Keratinocyte (primary cell): ENCODE measurements at regions not wholly inside any gene's neighbourhood (a gene's known extent, or its start where the extent isn't known, plus 50 kb on each side); places are given as distances from the start of the nearest gene placed in this dataset.

Source experiments
- DNase-seq: peaks from one replicate; pipeline ENCODE4 v3.0.0-alpha.2; 2011; ENCODE audit warnings: low read depth, missing footprints, low spot score
- FAIRE-seq: peaks from 2 replicates; lab custom pipeline; 2011; peaks lifted over from hg19 to GRCh38; lab: Jason Lieb, UNC
- H2AFZ ChIP-seq: 2 replicates; pipeline ENCODE4 v1.6.0; 2012; ENCODE audit warnings: low read length, control low read depth, inconsistent platforms; ENCODE audit not compliant: control insufficient read depth
- H3K27ac ChIP-seq: 2 replicates; pipeline ENCODE4 v1.5.1; 2011; ENCODE audit warnings: low read length; ENCODE audit not compliant: control insufficient read depth, insufficient read depth
- H3K27me3 ChIP-seq: 3 replicates; pipeline ENCODE4 v1.6.0; 2011; ENCODE audit warnings: low read length; ENCODE audit not compliant: control insufficient read depth, insufficient read depth; ENCODE audit errors: extremely low read depth
- H3K36me3 ChIP-seq, 2 experiments: 2 replicates in 1 of 2; 3 replicates in 1 of 2; pipeline ENCODE4 v1.5.1; 2011; ENCODE audit warnings: low read length in 2 of 2, mild to moderate bottlenecking in 1 of 2; ENCODE audit not compliant: control insufficient read depth in 2 of 2, insufficient read depth in 2 of 2; ENCODE audit errors: extremely low read depth in 1 of 2
- H3K4me1 ChIP-seq: 3 replicates; pipeline ENCODE4 v1.5.1; 2011; ENCODE audit warnings: low read length; ENCODE audit not compliant: control insufficient read depth, insufficient read depth; ENCODE audit errors: extremely low read depth
- H3K4me2 ChIP-seq: 3 replicates; pipeline ENCODE4 v1.6.0; 2011; ENCODE audit warnings: low read depth, low read length; ENCODE audit not compliant: control insufficient read depth, insufficient read depth; ENCODE audit errors: extremely low read depth
- H3K4me3 ChIP-seq, 3 experiments: fragments of 200-600 bp in 1 of 3; sonication (generic) in 1 of 3; 2 replicates in 2 of 3; 3 replicates in 1 of 3; pipeline ENCODE4 v1.5.1; 2011 to 2016; ENCODE audit warnings: low read length in 3 of 3, mild to moderate bottlenecking in 3 of 3, control low read depth in 2 of 3, inconsistent platforms in 1 of 3, low read depth in 1 of 3, mixed read lengths in 1 of 3, mixed run types in 1 of 3, moderate library complexity in 1 of 3; ENCODE audit not compliant: control insufficient read depth in 2 of 3, insufficient read depth in 2 of 3; ENCODE audit errors: extremely low read depth in 1 of 3
- H3K79me2 ChIP-seq: 2 replicates; pipeline ENCODE4 v1.6.0; 2012; ENCODE audit warnings: low read length; ENCODE audit not compliant: control insufficient read depth, insufficient read depth
- H3K9ac ChIP-seq: 3 replicates; pipeline ENCODE4 v1.6.0; 2011; ENCODE audit warnings: low read length; ENCODE audit not compliant: control insufficient read depth, insufficient read depth; ENCODE audit errors: extremely low read depth
- H3K9me1 ChIP-seq: 3 replicates; pipeline ENCODE4 v1.6.0; 2011; ENCODE audit warnings: low read length; ENCODE audit not compliant: control insufficient read depth, insufficient read depth; ENCODE audit errors: extremely low read depth
- H3K9me3 ChIP-seq: 2 replicates; pipeline ENCODE4 v1.5.1; 2012; ENCODE audit warnings: low read depth, low read length; ENCODE audit not compliant: control insufficient read depth
- H4K20me1 ChIP-seq: 3 replicates; pipeline ENCODE4 v1.6.0; 2011; ENCODE audit warnings: low read length; ENCODE audit not compliant: control insufficient read depth, insufficient read depth; ENCODE audit errors: extremely low read depth
- CTCF ChIP-seq, 3 experiments: IDR thresholded peaks in 1 of 3; conservative IDR thresholded peaks in 1 of 3; optimal IDR thresholded peaks in 1 of 3; 2 replicates in 2 of 3; 3 replicates in 1 of 3; pipeline versions ENCODE3 to v1.5.1; 2011; ENCODE audit warnings: low read length in 3 of 3, mild to moderate bottlenecking in 3 of 3, moderate library complexity in 2 of 3, control low read depth in 1 of 3, inconsistent platforms in 1 of 3; ENCODE audit not compliant: insufficient read depth in 2 of 3; ENCODE audit errors: extremely low read depth in 1 of 3
- EZH2 ChIP-seq: IDR thresholded peaks from one replicate; pipeline ENCODE4 v1.6.1; 2012; ENCODE audit warnings: inconsistent platforms, mild to moderate bottlenecking, low read length, moderate library complexity
- dilution Hi-C: fragments of 300-500 bp; cut with MboI; formaldehyde crosslinking; loops from one replicate; pipeline ENCODE4 v1.7.0; 2020; ENCODE audit warnings: low sequenced_read_pairs; ENCODE audit not compliant: extremely low pct_ligation_motif_present

DNA sequence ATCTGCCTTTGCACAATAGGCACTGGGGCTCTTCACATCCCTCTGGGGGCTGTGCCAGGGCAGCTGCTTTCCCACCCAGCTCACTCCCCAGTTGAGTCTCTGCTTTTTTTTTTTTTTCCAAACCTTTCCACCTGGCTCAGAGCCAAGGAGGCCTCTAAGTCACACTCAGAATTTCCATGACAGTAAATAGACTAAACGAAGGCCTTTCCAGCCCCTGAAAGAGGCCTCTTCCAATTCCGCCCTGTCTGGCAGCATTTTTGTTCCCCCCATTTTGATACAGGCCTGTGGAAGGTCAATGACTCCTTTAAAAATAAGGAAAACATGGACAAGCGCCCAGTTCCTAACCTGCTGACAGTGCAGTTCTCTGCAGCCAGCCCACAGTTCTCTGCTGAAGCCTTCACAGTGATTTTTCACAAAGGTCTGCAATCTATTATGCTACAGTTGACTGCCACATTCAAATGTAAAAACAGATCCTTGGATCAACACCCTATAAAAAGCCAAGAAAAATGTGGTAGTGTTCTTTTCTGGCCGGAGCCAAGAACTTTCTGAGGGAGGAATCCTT is 107.5 kb upstream of the SESN3 start:
- H3K4me2 ChIP-seq, result peak overlapping the region; percentile 85
- H4K20me1 ChIP-seq, result no peaks in the 10 kb centered on the region
- no peak overlapping the region for H3K27ac ChIP-seq
- no peaks in the 10 kb centered on the region for H3K36me3 ChIP-seq
- no peak for TF ChIP-seq CTCF (optimal IDR thresholded peaks at IDR 0.05 in 1 of 3, IDR thresholded peaks at IDR 0.05 in 1 of 3, conservative IDR thresholded peaks at IDR 0.05 in 1 of 3; ENCODE audit: extremely low read depth in 1 of 3, insufficient read depth in 2 of 3, low read length in 3 of 3)
- no peak for TF ChIP-seq EZH2
- H2AFZ ChIP-seq, result peak overlapping the region; percentile 92
- no peaks in the 10 kb centered on the region for H3K27me3 ChIP-seq
- no peaks in the 10 kb centered on the region for H3K79me2 ChIP-seq
- no peak overlapping the region for H3K9ac ChIP-seq
- no peaks in the 10 kb centered on the region for H3K9me3 ChIP-seq
- dilution Hi-C loops, result no loop called here
- H3K4me3 ChIP-seq, result no peak overlapping the region
- peaks cover 31% of the 10 kb centered on the region for H3K4me1 ChIP-seq
- FAIRE-seq (no peak), DNase-seq (no peak)
- peaks cover 3% of the 10 kb centered on the region for H3K9me1 ChIP-seq

- Histone ChIP-seq H3K9me3 (no peaks in the 10 kb centered on the region), H3K4me1 (peaks cover 31% of the 10 kb centered on the region), H3K36me3 (no peaks in the 10 kb centered on the region), H3K9me1 (peaks cover 3% of the 10 kb centered on the region), H3K9ac (peak overlapping the region; percentile 58), H4K20me1 (no peaks in the 10 kb centered on the region), H2AFZ (peak overlapping the region; percentile 92), H3K4me2 (peak overlapping the region; percentile 85), H3K4me3 (peak overlapping the region in 2 of 3 experiments; percentile 49 to 56), H3K79me2 (no peaks in the 10 kb centered on the region), H3K27me3 (no peaks in the 10 kb centered on the region), H3K27ac (peak overlapping the region; percentile 66)
- TF ChIP-seq CTCF (optimal IDR thresholded peaks at IDR 0.05 in 1 of 3, IDR thresholded peaks at IDR 0.05 in 1 of 3, conservative IDR thresholded peaks at IDR 0.05 in 1 of 3; ENCODE audit: extremely low read depth in 1 of 3, insufficient read depth in 2 of 3, low read length in 3 of 3) (no peak), EZH2 (no peak)
- dilution Hi-C loops, result no loop called here
- peak; percentile 60 for FAIRE-seq
- DNase-seq, result no peak
These were observed 107.0 kb upstream of the SESN3 start for GRCh38 chr11:95337972-95338429.
